ENCODE measurements at regions not wholly inside any gene's neighbourhood (a gene's known extent, or its start where the extent isn't known, plus 50 kb on each side); places are given as distances from the start of the nearest gene placed in this dataset.

DNA sequence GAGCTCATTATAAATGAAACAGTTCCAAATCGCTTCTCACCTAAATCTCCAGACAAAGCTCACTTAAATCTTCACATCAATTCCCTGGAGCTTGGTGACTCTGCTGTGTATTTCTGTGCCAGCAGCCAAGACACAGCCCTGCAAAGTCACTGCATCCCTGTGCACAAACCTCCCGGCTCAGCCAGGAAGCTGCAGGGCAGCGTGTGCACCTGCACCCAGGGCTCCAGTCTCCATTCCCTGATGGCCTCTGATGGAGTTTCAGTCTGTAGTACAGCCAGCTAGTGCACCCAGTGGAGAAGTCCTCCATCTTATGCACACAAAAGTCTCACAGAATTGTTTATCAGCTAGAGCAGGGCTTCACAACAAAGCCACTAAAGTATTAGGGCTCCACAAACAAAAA is 51.1 kb upstream of the PRSS58 start:
- TF ChIP-seq, protein P1, sequence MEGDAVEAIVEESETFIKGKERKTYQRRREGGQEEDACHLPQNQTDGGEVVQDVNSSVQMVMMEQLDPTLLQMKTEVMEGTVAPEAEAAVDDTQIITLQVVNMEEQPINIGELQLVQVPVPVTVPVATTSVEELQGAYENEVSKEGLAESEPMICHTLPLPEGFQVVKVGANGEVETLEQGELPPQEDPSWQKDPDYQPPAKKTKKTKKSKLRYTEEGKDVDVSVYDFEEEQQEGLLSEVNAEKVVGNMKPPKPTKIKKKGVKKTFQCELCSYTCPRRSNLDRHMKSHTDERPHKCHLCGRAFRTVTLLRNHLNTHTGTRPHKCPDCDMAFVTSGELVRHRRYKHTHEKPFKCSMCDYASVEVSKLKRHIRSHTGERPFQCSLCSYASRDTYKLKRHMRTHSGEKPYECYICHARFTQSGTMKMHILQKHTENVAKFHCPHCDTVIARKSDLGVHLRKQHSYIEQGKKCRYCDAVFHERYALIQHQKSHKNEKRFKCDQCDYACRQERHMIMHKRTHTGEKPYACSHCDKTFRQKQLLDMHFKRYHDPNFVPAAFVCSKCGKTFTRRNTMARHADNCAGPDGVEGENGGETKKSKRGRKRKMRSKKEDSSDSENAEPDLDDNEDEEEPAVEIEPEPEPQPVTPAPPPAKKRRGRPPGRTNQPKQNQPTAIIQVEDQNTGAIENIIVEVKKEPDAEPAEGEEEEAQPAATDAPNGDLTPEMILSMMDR (conservative IDR thresholded peaks at IDR 0.05; ENCODE audit: low read depth, low read length): no peak
- no peak for TF ChIP-seq RAD21 (IDR thresholded peaks at IDR 0.05; ENCODE audit: low read length)
- TF ChIP-seq, protein P2, sequence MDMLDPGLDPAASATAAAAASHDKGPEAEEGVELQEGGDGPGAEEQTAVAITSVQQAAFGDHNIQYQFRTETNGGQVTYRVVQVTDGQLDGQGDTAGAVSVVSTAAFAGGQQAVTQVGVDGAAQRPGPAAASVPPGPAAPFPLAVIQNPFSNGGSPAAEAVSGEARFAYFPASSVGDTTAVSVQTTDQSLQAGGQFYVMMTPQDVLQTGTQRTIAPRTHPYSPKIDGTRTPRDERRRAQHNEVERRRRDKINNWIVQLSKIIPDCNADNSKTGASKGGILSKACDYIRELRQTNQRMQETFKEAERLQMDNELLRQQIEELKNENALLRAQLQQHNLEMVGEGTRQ (IDR thresholded peaks at IDR 0.05; ENCODE audit: low read depth, low read length): no peak
- TF ChIP-seq, protein P3, sequence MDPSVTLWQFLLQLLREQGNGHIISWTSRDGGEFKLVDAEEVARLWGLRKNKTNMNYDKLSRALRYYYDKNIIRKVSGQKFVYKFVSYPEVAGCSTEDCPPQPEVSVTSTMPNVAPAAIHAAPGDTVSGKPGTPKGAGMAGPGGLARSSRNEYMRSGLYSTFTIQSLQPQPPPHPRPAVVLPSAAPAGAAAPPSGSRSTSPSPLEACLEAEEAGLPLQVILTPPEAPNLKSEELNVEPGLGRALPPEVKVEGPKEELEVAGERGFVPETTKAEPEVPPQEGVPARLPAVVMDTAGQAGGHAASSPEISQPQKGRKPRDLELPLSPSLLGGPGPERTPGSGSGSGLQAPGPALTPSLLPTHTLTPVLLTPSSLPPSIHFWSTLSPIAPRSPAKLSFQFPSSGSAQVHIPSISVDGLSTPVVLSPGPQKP (IDR thresholded peaks at IDR 0.05; ENCODE audit: borderline replicate concordance, low read depth, low read length): no peak
- TF ChIP-seq NFE2L2 (IDR thresholded peaks at IDR 0.05; ENCODE audit: low read depth, low read length): no peak
- no peak for TF ChIP-seq MXI1 (IDR thresholded peaks at IDR 0.05; ENCODE audit: borderline replicate concordance, low read depth, low read length)
- no peak for TF ChIP-seq POLR2A (IDR thresholded peaks at IDR 0.05; ENCODE audit: low read depth, low read length)
- TF ChIP-seq SMC3 (IDR thresholded peaks at IDR 0.05; ENCODE audit: low read depth, low read length): no peak
- no peak for TF ChIP-seq RFX5 (IDR thresholded peaks at IDR 0.05; ENCODE audit: low read depth, low read length)
- no peak for TF ChIP-seq MAZ (IDR thresholded peaks at IDR 0.05; ENCODE audit: borderline replicate concordance, low read depth, low read length)
- TF ChIP-seq FOS (IDR thresholded peaks at IDR 0.05; ENCODE audit: low read depth, low read length): no peak
- TF ChIP-seq RCOR1 (IDR thresholded peaks at IDR 0.05; ENCODE audit: insufficient replicate concordance, low read length): no peak
